GM12873 (cell line): ENCODE measurements at regions not wholly inside any gene's neighbourhood (a gene's known extent, or its start where the extent isn't known, plus 50 kb on each side); places are given as distances from the start of the nearest gene placed in this dataset.

Source experiments
- CTCF ChIP-seq: IDR thresholded peaks from 2 replicates; pipeline ENCODE4 v1.5.1; 2012; ENCODE audit warnings: low read depth, mild to moderate bottlenecking, moderate library complexity, low read length, control low read depth; ENCODE audit not compliant: insufficient read depth; ENCODE audit errors: missing control alignments

- no peak for TF ChIP-seq CTCF
Measured at GRCh38 chr12:60066655-60067054, 470.8 kb downstream of the SLC16A7 start.

DNA sequence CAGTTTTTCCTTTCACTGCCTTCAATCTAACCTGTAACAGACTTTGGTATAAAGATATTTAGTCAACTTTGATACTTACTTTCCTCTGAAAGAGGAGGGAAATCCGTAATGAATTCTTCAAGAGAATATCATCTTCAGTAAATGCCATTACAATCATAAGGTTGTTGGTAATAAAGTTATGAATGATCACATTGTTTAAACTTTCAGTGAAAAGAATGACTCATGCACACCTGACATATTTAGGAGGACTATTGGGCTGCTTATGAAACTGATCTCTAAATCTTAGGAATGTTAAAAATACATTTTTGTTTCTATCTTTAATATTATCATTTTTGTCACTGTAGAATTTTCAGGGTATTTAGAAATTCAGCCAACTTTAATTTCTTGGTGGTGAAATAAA lies 474.7 kb downstream of the SLC16A7 start:
- no peak for TF ChIP-seq CTCF

DNA sequence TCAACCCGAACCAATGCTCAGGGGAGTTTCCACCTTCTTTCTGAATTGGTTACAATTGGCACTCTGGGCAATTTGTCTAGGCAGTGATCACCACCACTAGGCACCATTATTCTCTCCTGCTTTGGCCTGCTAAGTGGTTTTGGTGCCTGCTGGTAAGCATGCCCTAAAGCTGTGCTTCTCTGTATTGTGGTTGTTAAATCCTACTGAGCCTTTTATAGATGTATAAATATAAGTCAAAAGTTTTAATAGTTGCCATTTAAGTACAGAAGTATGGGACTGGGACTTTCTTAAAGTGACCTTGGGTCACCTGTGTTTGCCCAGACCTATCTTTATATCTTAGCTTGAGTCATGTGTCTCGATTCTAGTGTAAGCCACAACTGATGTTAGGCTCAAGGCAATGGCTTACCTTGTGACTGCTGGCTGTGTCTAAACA lies 475.9 kb downstream of the SLC16A7 start:
- TF ChIP-seq CTCF = no peak

GRCh38 chr12:60072911-60073310 lies 477.1 kb downstream of the SLC16A7 start:
- TF ChIP-seq CTCF = no peak

DNA sequence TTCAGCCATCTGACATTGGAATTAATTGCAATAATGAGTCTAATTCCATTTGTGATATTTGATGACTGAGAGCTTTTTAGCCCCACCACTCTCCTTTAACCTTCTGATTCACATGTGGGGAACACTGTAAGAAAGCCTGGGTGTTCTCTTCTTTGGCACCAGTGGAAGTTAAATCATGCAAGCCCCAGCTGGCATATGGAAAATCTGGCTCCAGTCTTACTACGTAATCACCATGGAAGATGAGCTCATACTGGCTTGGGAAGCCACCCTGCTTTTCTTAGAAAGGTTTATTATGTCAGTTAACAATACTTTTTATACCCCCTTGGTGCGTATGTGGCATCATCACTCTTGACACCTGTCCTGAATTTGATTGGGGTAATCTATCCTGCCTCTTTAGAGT lies 479.3 kb downstream of the SLC16A7 start:
- no peak for TF ChIP-seq CTCF

DNA sequence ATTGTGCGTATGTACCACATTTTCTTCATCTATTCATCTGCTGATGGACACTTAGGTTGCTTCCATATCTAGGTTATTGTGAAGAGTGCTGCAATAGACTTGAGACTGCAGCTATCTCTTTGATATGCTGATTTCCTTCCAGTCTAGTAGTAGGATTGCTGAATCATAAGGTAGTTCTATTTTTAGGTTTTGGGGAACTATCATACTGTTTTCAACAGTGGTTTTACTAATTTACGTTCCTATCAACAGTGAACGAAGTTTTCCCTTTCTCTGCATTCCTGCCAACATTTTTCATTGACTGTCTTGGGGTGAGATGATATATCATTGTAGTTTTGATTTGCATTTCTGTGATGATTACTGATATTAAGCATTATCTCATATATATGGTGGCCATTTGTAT lies 482.2 kb downstream of the SLC16A7 start:
- no peak for TF ChIP-seq CTCF

DNA sequence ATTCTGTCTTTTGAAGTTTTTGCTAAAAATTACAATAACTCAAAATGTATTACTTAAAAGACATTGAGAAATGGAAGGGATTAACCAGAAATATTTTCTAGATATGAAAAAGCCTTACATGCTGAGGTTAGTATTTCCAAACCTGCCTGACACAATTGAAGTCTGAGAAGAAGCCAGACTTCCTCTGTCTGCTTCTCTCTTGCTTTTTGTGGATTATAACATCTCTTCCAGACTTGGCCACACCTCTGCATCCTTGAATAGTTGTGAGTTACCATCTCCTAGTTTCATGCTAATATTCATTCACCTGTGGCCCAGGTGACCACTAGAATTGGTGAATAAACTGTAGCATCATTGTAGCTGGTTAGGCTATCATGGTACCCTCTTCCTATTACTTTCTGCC lies 497.6 kb downstream of the SLC16A7 start:
- no peak for TF ChIP-seq CTCF
